ENCODE measurements at regions not wholly inside any gene's neighbourhood (a gene's known extent, or its start where the extent isn't known, plus 50 kb on each side); places are given as distances from the start of the nearest gene placed in this dataset.

DNA sequence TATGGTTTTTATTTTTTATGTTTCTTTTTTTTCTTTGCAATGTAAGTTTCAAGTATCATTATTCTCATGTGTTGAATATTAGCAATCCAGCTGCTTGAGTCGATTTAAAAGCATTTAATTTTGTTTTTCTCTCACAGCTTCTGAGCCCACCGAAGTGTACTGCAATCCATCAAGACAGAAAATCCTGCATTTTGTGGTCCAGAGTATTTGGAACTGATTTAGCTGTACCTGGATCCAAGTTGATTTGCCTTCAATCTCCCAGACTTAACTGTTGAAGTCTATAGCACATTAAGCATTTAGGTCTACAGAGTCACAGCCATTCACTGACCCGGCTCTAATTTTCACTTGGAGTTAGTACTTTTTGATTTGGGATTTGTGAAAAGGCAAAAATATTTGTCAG lies 622.9 kb upstream of the ADAMTS5 start:
- H3K79me2 ChIP-seq (ENCODE audit: control insufficient read depth, insufficient read depth, low read length): no peaks in the 10 kb centered on the region
- WGBS (ENCODE audit: insufficient coverage, low coverage, missing lambda C conversion rate): 3% methylated on average over 3 of the region's 3 CpGs
- H3K9me3 ChIP-seq (replicated peaks; ENCODE audit: control insufficient read depth, insufficient read depth, low read depth, low read length): no peaks in the 10 kb centered on the region
- H4K20me1 ChIP-seq (replicated peaks; ENCODE audit: control insufficient read depth, insufficient read depth, low read length): no peaks in the 10 kb centered on the region
- no peak for DNase-seq (ENCODE audit: extremely low read depth in 1 of 4, low spot score in 3 of 4)
- no peak for ATAC-seq
- TF ChIP-seq ARNT (IDR thresholded peaks at IDR 0.05) (no peak), JUNB (CRISPR knock-in tag; conservative IDR thresholded peaks at IDR 0.05) (no peak)
- no peaks in the 10 kb centered on the region for H3K27me3 ChIP-seq (ENCODE audit: control insufficient read depth in 2 of 2, insufficient read depth in 2 of 2, low read length in 2 of 2)
- POLR2A ChIA-PET: no interaction called here
- no peak overlapping the region for H3K9ac ChIP-seq (ENCODE audit: insufficient read depth in 1 of 2, low read depth in 2 of 2, low read length in 2 of 2)
- in situ Hi-C loops (cut with MboI) (no loop called here), intact Hi-C loops (cut with micrococcal nuclease) (no loop called here)
- no peaks in the 10 kb centered on the region for H3K36me3 ChIP-seq (ENCODE audit: control insufficient read depth, insufficient read depth, low read length)
- H2AFZ ChIP-seq (ENCODE audit: low read depth, low read length): no peak overlapping the region
- no peaks in the 10 kb centered on the region for H3K9me1 ChIP-seq (ENCODE audit: control insufficient read depth, insufficient read depth, low read length)
- no peak overlapping the region for H3K27ac ChIP-seq (ENCODE audit: extremely low read depth, low read depth, low read length)
- no peak overlapping the region for H3K4me2 ChIP-seq (ENCODE audit: insufficient read depth, low read length)
- no peak overlapping the region for H3K4me3 ChIP-seq
- no peaks in the 10 kb centered on the region for H3K4me1 ChIP-seq (replicated peaks in 1 of 2; ENCODE audit: control insufficient read depth in 2 of 2, insufficient read depth in 2 of 2, low read length in 2 of 2)
- CTCF ChIA-PET (ENCODE audit: low intra/inter-chr PET ratio): no interaction called here
- BruUV-seq (replicated peaks): no TSS peak
- FAIRE-seq: no peak

DNA sequence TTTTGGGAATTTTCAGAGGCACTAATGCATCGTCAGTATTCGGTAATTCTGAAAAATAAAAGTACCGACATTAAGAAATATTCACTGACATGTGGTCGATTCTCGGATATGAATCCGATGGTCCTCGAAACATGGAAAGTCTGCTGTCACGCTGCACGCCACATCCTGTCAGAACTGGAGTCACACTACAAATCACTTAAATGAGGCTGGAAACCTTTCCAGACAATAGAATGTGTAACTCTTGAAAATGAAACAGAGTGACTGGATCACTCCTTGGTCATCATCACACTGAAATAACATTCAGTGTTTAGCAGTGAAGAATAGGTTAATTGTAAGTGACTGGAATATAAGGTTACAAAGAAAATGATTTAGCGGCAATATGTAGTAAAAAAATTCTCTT lies 620.1 kb upstream of the ADAMTS5 start:
- no peak for DNase-seq (ENCODE audit: extremely low read depth in 1 of 4, low spot score in 3 of 4)
- Histone ChIP-seq H3K27ac (ENCODE audit: extremely low read depth, low read depth, low read length) (no peak overlapping the region), H4K20me1 (replicated peaks; ENCODE audit: control insufficient read depth, insufficient read depth, low read length) (no peaks in the 10 kb centered on the region), H3K4me3 (no peak overlapping the region), H3K9me1 (ENCODE audit: control insufficient read depth, insufficient read depth, low read length) (no peaks in the 10 kb centered on the region), H3K79me2 (ENCODE audit: control insufficient read depth, insufficient read depth, low read length) (no peaks in the 10 kb centered on the region), H3K4me1 (replicated peaks in 1 of 2; ENCODE audit: control insufficient read depth in 2 of 2, insufficient read depth in 2 of 2, low read length in 2 of 2) (no peaks in the 10 kb centered on the region), H3K9me3 (replicated peaks; ENCODE audit: control insufficient read depth, insufficient read depth, low read depth, low read length) (no peaks in the 10 kb centered on the region; the same call in 1 of the 2 replicates), H3K4me2 (ENCODE audit: insufficient read depth, low read length) (no peak overlapping the region), H3K9ac (ENCODE audit: insufficient read depth in 1 of 2, low read depth in 2 of 2, low read length in 2 of 2) (no peak overlapping the region), H2AFZ (ENCODE audit: low read depth, low read length) (no peak overlapping the region), H3K27me3 (ENCODE audit: control insufficient read depth in 2 of 2, insufficient read depth in 2 of 2, low read length in 2 of 2) (no peaks in the 10 kb centered on the region), H3K36me3 (ENCODE audit: control insufficient read depth, insufficient read depth, low read length) (no peaks in the 10 kb centered on the region)
- CTCF ChIA-PET (ENCODE audit: low intra/inter-chr PET ratio): no interaction called here
- whole genome bisulfite sequencing (ENCODE audit: insufficient coverage, low coverage, missing lambda C conversion rate): 0% methylated on average over 10 of the region's 10 CpGs
- intact Hi-C loops (cut with micrococcal nuclease): no loop called here
- FAIRE-seq: no peak
- POLR2A ChIA-PET: no interaction called here
- in situ Hi-C loops (cut with MboI): no loop called here
- ATAC-seq: no peak
- no TSS peak for BruUV-seq (replicated peaks)
- TF ChIP-seq HDAC8 (tag; IDR thresholded peaks at IDR 0.05) (no peak), ZKSCAN8 (CRISPR knock-in tag; IDR thresholded peaks at IDR 0.05) (no peak), ZC3H8 (IDR thresholded peaks at IDR 0.05) (no peak), SETDB1 (IDR thresholded peaks at IDR 0.05; ENCODE audit: low read length) (no peak), PTTG1 (tag; IDR thresholded peaks at IDR 0.05; ENCODE audit: low read depth) (no peak), ESRRA (IDR thresholded peaks at IDR 0.05; ENCODE audit: borderline replicate concordance, low read depth) (no peak), LEF1 (IDR thresholded peaks at IDR 0.05) (no peak), GABPB1 (CRISPR knock-in tag; IDR thresholded peaks at IDR 0.05) (no peak)
- TF ChIP-seq, protein P1, sequence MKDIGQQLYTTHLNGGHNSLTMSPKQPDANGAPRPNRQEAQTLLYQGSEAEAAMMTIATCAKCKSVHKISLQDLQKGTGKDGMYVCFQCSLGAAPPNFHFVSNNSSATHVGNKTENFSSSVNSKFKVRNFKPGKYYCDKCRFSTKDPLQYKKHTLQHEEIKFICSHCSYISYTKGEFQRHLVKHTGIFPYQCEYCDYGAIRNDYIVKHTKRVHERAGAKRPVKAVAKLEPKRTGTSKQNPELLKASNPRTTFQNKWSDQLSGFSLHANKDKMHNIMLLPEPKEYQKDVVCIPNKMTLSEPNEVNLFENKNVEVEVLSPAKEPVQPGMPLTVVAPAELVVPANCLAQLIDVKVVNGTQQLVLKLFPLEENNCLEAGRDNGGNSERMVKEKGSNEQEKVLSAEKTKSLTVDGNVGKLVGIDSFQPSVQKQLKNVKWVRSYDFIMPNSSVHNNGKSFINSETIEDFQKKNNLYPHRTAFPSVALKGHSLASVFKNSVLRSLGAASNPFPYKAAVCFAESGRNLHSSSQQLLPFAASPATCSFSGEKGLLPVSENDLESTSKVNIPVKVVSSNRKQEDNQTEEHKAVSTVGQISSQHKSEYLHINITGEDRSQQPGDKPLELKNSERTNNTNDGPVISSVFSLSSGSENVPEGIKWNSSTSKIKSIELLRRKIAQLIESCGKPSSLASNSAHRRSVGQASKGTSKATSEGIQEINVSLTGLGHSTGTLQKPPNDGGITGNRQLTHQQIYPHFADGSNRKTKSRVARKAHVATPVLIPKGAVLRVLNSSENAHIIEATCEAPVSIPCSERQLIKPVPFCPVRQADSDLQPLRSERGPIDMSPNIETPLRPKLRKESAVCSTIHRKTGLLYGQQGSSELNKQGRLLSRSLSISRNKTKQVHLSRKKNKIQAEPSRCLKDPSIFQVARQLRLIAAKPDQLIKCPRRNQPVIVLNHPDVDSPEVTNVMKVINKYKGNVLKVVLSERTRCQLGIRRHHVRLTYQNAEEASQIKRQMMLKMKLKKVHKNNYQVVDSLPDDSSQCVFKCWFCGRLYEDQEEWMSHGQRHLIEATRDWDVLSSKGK (CRISPR knock-in tag; IDR thresholded peaks at IDR 0.05): no peak
